ENCODE measurements at regions not wholly inside any gene's neighbourhood (a gene's known extent, or its start where the extent isn't known, plus 50 kb on each side); places are given as distances from the start of the nearest gene placed in this dataset.

DNA sequence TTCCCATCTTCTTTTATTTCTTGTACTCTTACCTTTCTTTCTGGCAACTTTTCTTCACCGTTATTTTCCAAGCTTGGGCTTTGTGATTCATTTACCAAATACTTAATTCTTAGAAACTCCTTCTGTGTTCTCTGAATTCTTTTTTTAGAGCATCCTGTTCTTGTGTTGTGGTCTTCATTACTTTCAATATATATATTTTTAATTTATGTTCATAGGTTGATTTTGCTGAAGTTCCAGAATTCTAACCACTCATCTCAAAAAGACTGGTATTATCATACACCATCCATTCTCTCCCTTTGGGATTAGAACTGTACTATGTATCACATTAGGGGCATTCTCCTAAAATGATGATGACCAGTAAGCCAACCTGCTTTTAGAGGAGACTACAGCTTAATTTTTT is 362.3 kb upstream of the CBLB start:
- no peak for DNase-seq

DNA sequence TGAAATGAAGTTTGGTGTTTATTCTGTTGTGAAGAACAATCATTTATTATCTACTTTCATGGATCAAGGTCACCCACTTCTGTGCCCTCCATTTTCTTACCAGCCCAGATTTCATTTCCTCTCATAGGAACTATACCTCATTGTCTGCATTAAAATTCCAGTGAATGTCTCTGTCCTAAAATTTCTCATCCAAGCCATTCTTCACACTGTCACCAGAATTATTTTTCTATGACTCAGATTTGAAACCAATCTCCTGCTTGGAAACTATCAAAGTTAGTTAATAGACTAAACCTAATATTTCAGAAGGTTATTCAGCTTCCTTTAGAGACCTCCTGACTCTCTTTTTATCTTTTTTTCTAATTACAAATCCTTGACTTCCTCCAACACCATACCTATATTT is 364.1 kb upstream of the CBLB start:
- DNase-seq = no peak

DNA sequence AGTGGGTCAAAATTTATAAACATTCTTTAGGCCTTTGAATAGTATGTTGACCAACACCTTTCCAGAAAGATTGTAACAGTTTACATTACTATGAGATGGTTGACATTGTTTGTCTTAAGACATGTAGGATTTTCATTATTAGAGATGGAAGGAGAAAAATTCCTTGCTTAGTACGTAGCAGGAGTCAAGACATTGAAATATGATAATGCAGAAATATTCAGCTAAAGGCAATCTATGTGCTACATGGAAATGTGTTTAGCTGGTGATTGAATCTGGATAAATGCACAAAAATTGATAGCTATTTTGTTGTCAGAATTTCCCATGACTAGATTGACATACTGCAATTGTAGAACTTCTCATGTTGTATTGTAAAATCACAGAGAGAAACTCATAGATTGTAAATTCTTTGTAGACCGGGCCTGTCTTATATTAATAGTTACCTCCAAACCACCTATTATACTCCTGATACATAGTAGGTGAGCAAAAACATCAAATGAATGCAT is 370.4 kb upstream of the CBLB start:
- DNase-seq = no peak

DNA sequence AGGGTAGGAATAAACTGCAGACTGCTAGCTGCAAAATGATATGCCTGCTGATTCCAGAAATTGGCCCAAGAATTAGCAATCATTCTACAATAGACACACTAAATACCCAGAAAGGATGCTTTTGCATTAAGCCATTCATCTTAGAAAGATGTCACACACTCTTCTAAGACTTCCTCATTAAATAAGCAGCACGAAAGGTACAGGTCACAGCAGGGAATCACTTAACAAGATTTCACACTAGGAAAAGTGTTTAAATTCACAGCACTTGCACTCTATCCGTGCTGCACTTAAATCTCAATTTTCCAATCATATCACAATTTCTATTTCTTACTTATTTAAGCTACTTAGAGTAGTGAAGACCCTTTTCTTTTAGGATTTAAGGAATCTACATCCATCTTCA is 372.8 kb upstream of the CBLB start:
- DNase-seq = no peak

DNA sequence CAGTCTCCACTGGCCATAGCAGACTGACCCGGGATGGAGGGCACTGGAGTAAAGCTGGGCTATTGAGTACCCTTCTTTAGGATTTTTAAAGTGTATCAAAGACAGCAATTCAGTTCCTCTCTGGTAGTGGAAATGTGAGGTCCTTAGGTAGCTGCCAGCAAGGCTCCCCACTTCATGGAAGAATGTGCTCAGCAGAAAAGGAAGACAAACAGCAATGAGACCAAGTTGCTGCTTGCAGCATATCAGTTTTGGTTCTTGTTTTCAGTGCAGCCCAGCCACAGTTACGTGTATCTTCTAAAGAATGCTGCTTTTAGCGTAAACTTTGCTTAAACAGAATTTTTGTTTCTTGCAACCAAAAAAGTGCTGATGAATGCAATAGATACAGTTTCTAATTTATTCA is 374.0 kb upstream of the CBLB start:
- DNase-seq = no peak

DNA sequence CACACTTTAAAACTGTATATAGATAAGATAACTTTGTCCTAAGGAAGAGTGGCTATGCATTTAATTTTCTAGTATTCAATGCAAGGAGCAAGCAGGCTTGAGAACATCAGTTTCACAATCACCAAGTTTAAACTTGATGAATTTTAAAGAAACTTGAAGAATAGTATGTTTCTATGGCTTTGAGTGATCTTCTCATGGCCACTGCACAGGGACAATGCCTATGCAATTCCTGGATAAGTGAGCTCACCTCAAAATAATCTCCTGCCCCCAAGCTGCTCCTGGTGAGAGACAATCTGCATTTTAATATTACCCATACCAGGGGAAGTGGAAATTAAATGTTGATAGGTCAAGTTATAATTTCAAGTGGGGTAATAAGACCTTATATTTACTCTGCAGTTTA is 376.6 kb upstream of the CBLB start:
- DNase-seq = no peak

DNA sequence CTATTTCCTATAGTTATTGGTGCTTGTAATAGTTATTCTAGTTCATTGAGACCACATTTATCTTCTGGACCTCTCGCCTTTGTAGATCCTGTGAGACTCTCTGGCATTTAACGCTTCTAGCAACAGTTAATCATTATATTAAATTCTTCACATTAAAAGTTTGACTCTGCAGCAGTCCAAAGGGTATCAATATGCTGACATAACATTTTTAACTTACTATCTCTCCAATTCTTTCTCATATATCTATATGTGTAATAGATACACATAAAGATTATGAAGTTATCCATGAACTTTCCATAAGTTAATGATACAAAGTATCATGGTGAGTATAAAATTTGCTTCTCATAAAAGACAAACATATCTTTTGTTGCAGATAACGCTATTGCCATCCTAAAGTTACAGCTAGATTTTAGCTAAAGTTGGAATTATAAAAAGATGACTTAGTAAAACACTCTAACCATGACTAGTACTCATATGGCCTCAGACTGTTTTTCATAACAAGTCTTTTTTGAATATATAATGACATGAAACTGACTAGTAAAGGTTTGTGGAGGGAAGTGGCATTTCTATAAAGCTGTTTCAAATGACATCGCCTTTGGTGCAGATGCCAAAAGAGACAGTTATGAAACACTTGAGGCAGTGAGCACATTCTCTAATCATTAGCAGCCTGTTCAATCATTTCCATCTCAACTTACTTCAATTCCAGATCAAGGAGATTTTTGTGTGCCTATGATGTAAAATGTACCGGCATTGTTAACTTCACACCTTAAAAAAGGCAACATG is 379.3 kb upstream of the CBLB start:
- no peak for DNase-seq

DNA sequence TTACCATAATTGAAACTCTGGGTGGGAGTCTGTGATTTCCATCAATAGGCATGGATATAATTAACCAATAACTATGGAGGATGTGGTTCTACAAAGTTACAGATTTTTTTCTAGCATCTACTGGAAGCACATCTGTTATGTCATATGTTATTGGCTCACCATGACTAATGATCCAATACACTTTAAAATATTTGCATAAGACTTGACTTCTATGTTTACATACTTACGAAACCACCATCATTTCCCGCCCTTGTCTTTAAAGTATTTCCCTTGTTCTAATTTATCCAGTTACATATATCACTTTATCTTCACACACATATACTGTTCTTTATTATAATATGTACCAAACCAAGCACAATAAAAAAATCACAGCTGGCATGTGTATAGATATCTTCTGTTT is 380.3 kb upstream of the CBLB start:
- DNase-seq = no peak

DNA sequence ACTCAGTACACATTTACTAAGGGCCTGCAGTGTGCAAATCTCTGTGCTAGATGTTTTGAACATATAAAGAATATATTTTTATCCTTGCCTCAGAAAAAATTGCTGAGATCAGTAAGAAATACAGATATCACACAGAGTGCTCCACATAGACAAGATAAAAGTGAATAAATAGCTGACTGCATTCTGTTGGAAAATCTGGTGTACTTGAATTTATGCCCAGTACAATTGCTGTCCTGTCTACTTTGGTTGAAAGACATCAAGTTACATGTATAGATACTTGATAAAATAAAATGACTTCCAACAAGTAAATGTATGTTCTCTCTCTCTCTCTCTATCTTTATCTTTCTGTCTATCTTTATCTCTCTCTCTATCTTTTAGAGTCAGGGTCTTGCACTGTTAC is 381.2 kb upstream of the CBLB start:
- no peak for DNase-seq

DNA sequence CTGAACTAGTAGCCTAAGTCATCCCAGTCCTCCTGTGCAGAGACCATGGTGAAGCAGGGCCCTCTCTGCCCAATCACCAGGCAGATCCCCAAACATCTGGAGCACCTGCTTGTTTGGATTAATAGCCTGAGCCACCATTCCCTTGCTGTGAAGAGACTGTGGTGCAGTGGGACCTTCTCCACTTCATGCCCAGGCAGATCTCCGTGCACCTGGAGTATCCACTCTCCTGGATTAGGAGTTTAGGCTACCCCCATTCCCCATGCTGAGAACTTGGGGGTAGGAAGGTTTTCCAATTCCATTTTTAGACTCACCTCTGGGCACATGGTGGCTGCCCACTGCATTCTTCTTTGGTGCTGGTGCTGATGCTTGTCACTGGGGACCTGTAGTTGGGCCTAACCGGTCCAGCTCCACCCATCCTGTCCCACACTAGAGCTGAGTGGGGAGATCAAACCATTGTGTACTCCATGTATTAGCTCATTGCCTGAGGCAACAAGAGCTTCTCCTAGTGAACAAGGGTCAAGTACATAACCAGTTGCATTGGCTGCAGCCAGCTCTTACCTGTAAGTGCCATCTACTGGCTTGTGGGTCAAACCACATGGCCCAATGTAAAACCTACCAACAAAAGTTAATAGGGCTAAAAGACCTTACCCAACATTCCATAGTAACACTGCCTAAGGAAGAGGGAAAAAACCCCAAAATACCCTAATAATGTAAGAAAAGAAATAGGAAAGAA is 382.5 kb upstream of the CBLB start:
- DNase-seq = no peak

DNA sequence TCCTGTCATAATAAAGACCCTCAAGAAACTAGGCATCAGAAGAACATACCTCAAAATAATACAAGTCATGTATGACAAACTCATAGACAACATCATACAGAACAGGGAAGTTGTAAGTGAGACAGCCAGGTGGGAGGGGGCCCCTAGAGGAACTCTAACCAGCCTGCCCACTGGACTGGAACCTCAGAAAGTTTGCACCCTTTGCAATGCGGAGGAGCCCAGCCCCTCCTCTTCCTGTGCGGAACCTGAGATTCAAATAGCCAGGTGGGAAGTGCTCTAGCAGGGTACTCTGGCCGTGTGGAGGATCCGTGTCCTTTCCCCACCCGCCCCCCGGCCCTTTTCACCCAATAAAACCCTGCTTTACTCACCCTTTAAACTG is 387.0 kb upstream of the CBLB start:
- no peak for DNase-seq

DNA sequence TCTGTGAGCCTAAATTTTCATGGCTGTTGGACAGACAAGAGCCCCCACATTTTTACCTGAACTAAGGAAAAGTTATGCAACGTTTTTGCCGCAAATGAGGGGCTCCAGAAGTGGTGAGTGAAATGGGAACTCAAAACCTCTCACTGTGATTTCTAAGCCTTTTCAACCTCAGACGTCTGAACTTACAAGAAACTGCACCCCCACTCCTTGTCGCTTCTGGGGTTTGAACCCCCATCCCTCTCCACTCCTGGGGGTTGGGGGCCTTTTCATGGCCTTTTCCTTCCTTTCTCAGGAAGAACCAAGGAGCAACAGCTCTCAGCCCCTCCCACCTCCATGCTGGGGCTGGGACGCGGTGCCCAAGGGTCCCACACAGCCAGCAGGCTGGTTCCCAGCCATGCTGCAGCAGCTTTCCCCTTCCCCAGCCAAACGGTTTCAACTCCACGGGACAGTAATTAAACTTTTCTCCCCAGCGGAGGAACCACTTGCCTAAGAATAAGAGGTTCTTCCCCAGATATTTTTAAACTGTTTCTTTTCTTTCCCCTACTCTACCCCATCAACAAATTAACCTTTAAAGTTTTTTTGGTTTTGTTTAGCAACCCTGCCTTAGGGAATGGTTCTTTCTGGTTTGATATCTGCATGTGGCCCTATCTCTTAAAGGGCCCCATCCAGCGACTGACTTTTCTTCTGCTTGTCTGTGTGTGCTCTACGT is 387.6 kb upstream of the CBLB start:
- DNase-seq = no peak

DNA sequence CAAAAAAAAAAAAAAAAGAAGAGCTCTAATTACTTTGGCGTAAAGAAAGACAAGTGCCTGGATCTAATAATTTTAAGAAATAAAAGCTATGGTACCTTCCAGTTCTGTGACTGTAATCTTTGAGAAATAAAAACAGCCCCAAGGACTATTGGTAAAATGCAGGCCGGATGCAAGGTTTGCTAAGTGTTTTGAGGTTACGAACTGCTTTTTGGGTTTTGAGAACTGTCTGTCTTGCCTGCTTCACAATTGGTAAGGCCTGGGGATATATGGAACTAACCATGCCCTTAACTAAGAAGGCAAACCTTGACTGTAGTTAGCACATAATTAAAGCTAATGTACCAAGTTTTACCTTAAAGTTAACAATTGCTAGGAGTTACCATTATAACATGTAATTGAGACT is 388.4 kb upstream of the CBLB start:
- DNase-seq = no peak

DNA sequence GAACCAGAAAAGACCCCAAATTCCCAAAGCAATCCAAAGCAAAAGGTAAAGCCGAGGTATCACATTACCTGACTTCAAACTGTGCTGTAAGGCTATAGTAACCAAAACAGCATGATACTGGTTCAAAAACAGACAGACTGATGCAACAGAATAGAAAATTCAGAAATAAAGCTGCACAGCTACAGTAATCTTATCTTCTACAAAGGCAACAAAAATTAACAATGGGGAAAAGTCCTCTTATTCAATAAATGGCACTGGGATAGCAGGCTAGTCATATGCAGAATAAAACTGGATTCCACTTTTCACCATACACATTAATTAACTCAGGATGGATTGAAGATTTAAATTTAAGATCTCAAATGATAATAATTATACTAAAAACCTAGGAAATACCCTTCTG is 392.6 kb upstream of the CBLB start:
- no peak for DNase-seq

DNA sequence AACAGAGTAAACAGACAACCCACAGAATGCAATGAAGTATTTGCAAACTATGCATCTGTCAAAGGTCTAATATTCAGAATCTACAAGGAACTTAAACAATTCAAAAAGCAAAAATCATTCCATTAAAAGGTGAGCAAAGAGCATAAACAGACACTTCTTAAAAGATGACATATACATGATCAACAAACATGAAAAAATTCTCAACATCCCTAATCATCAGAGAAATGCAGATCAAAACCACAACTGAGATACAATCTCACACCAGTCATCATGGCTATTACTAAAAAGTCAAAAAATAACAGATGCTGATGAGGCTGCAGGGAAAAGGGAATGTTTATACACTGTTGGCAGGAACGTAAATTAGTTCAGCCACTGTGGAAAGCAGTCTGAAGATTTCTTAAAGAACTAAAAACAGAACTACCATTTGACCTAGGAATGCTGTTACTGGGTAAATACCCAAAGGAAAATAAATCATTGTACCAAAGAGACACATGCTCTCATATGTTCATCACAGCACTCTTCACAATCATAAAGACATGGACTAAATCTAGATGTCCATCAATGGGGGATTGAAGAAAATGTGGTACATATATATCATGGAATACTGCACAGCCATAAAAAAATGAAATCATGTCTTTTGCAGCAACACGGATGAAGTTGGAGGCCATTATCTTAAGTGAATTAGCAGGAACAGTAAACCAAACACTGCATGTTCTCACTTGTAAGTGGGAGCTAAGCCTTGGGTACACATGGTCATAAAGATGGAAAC is 393.3 kb upstream of the CBLB start:
- DNase-seq = no peak

DNA sequence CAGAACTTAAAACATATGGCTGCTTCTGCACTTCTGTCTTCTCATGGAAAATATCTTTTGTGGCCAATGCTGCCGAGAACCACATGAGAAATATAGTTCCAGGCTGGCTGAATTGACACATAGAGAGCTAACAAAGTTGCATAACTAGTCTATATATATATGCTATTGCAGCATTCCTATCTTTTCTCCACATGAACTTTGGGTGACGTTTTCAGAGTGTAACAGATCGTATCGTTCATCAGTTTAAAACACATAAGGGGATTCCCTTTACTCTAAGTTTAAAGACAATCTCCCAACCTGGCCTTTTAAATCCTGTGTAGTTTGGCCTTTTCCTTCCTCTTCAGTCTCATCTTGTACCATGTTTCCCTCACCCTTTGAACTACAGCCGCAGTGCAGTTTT is 394.2 kb upstream of the CBLB start:
- no peak for DNase-seq

DNA sequence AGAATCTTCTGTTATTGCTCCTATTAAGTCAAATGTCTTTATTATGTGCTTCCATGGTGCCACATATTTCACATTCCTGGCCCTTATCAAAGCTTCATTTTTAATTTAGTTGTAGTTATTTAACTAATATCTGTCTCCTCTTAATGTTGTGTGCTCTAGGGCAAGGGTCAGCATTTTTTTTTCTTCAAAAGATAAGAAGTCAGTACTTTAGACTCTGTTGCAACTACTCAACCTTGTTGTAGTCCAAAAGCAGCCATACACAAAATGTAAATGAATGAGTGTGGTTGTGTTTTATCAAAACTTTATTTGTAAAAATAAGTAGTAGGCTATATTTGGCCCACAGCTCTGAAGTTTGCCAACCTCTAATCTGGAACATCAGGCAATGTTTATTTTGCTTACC is 394.7 kb upstream of the CBLB start:
- DNase-seq = no peak

DNA sequence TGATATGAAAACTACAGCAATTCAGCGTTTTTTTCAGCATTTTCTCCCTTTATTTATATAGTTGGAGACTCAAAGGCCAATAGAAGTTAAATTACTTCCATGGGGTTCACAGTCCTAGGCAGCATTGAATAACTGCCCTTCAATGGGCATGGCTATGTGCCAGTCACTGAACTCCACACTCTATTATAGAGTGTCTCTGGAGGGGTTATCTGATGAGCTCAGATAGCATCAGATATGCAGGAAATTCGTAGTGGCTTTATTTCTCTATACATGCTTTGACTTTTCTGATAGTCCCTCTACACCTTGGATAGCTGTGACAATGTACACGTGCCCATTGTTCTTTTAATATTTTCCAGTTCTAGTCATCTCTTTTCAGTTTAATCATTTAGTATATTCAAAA is 396.9 kb upstream of the CBLB start:
- DNase-seq = no peak

DNA sequence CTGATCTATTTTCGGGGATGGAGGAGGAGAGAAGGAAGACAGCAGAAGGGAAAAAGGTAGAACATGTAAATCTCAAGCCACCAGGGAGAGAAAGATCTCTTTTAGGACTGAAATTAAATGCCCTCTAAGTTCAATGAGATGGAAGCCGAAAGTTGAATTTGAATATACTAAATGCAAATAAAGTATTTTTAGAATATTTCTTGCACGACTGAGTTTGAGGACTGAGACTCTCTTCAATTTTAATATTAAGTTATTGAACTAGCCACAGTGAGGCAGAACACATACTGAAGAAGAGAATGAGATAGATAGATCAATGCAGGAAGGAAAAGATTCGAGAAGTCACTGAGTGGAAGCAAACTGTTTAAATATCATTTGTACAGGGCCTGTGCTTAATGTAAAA is 399.9 kb upstream of the CBLB start:
- DNase-seq = no peak

DNA sequence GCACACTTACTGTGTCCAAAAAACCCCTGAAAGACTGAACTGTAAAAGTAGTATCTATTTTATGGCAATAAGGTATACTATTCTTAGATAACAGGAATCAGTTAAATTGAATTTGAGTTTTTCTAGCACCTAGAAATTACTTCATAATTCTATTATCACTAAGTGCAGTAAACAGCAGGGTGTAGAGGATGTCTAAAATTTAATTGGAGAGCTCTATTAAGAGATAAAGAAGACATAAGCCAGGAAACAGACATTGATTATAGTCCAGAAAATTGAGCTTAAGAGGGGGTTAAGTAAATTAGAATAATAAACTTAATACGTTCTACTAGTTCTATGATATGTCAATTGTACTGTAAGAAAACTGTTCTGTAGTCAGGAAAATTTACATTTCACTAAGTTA is 403.5 kb upstream of the CBLB start:
- DNase-seq = no peak

DNA sequence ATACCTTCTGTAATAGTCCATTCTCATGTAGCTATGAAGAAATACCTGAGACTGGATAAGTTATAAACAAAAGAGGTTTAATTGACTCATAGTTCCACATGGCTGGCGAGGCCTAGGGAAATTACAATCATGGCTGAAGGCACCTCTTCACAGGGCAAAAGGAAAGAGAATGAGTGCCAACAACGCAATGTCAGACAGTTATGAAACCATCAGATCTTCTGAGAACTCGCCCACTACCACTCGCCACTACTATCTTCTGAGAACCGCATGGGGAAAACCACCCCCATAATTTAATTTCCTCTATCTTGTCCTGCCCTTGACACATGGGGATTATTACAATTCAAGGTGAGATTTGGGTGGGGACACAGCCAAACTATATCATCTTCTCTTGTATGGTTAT is 406.8 kb upstream of the CBLB start:
- DNase-seq = no peak

DNA sequence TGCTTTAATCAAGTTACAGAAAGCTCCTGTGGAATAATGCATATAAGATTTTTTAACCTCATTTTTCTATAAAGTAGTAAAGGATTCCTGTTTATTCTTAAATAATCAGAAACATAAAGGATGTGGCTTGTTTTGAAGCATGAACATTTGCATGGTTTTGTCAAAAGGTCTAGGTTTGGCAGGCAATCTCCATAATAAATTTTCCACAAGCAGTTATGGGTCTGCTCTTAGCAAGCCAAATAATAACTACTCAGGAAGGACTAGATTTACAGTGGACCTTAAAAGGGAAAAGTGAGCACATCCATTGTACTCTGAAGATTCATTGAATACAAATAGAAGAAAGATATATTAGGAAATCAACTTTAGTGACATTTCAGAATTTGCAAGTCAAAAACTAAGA is 407.3 kb upstream of the CBLB start:
- no peak for DNase-seq

All from GF-D8 (cell line).